Fibroblast of skin of right biceps (primary cell): ENCODE measurements at regions not wholly inside any gene's neighbourhood (a gene's known extent, or its start where the extent isn't known, plus 50 kb on each side); places are given as distances from the start of the nearest gene placed in this dataset.
"Not testable (repeated sequence)": the region's sequence is repeated elsewhere in the genome, so short reads cannot be mapped to it uniquely, and the experiment has no call there.

ENCODE experiments used
- DNase-seq: peaks from one replicate; pipeline ENCODE4 v3.0.0-alpha.2; 2013

DNA sequence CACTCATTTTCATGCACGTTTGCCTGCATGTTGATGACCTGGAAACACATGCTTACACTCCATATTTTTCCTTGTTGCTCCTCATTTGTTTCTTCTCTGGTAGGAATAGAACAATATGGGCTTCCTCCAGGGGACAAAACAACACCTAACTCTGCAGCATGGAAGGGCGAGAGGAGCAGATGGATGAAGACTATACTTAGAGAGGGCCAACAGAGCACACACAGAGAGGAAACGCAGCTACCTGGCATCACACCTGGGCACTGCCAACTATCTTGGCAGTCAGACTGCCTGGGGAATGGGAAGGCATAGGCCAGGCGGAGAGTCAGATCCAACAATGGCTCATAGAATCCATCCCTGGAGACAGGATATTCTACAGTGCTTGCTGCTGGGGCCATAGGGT is 290.9 kb downstream of the CD83 start:
- no peak for DNase-seq

DNA sequence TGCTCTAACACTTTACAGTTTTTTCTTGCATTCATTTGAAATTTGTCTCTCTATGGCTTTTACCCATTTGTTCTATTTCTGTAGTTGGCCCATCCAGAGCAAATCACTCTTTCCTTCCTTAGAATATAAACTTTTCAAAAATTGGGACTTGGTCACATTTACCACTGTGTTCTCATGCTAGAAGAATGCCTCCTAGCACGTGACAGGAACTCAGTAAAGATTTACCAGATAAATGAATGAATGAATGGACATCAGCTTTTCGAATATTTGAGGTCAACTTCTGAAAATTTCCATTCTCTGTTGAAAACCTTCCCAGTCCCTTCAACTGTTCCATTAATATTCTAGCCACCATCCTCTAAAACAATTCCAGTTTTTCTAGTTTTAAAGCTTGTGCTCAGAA is 294.5 kb downstream of the CD83 start:
- DNase-seq = peak; percentile 12

DNA sequence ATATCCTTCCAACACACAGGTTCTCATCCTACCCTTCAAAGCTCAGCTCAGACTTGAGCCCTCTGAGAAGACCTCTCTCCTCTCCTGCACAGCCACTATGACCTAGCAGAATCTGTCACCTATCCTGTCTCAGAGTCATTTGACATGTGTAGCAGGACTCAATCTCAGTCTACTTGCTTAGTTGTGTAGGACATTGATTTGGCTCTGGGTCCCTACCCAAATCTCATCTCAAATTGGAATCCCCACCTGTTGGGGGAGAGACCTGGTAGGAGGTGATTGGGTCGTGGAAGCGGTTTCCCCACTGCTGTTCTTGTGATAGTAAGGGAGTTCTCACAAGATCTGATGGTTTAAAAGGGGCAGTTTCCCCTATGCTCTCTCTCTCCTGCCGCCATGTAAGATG is 297.9 kb downstream of the CD83 start:
- DNase-seq = no peak

DNA sequence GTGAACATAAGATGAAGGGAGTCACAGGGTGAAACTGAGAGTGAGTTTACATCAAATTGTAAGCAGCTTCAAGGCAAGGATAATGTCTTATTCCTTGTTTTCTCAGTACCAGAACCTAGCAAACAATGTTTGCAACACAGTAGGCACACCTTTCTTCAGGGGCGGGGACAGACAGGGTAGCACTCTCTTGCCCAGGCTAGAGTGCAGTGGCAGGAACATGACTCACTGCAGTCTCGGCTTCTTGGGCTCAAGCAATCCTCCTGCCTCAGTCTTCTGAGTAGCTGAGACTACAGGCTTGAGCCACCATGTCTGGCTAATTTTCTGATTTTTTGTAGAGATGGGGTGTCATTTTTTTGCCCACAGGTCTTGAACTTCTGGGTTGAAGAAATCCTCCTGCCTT is 299.8 kb downstream of the CD83 start:
- DNase-seq = no peak

DNA sequence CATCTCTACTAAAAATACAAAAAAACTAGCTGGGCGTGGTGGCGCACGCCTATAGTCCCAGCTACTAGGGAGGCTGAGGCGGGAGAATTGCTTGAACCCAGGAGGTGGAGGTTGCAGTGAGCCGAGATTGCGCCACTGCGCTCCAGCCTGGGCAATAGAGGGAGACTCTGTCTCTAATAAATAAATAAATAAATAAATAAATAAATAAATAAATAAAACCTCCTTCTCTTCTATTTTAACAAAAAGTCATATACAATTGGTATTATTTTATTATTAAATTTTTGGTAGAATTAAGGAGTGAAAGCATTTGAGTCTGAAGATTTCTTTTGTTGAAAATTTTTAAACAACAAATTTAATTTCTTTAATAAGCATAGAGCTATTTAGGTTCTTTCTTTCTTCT is 301.7 kb downstream of the CD83 start:
- not testable (repeated sequence) for DNase-seq

DNA sequence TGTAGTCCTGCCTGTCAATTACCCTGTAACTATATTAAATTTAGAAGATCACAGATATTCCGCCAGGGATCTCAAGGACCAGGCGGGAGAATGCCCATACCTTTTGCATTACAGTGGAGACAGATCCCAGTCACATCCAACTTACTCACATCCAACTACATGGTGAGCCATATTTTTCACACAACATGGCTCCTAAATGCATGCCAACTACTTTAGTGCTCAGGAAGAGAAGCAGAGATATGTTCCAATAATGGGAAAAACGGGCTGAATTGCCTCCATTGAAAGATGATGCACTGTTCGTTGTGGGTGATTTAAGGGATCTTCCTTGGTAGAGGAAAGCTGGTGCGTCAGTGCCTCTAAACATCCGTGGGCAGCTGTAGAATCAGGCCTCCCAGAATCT is 304.5 kb downstream of the CD83 start:
- DNase-seq = no peak

DNA sequence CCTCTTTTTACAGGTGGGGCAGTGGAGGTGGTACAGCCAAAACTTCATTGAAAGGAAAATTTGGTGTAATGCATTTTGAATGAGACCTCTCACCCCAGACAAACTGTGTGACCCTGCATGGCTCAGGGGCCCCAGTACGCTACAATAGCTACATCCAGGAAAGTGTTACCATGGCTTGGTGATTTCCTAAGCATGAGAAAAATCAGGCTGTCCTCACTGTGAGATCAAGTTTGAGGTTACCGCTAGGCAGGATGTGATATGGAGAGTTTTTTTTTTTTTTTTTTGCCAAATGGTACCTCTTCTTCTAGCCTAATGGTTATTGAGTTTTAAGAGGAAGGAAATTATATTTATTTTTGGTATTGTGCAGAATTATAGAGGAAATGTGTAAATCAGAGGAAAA is 305.3 kb downstream of the CD83 start:
- DNase-seq = no peak

DNA sequence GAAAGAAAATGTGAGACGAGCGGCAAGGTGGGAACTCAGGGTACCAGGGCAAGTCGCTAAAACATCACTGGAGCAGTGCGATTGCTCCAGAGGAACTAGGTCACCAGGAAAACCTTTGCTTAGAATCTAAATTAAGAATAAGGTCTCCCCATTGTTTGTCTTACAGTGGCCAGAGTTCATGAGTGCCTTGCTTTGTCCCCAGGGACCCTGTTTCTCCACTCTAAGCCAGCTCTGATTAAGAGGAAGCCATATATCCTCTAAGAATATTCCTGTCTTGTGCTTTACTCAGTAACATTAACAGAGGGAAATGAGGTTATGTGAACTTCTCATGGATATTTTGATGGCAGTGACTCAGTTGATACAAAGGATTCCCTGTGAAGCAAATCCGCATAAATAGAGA is 305.8 kb downstream of the CD83 start:
- peak; percentile 22 for DNase-seq

DNA sequence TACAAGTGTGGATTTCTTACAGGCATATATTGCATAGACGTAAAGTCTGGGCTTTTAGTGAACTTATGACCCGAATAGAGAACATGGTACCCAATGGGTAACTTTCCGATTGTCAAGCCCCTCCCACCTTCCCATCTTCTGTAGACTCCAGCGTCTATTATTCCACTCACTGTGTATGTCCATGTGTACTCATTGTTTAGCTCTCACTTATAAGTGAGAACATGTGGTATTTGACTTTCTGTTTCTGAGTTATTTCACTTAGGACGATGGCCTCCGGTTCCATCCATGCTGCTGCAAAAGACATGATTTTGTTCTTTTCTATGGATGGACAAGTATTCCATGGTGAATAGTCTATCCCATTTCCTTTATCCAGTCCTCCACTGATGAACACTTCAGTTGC is 306.4 kb downstream of the CD83 start:
- no peak for DNase-seq

DNA sequence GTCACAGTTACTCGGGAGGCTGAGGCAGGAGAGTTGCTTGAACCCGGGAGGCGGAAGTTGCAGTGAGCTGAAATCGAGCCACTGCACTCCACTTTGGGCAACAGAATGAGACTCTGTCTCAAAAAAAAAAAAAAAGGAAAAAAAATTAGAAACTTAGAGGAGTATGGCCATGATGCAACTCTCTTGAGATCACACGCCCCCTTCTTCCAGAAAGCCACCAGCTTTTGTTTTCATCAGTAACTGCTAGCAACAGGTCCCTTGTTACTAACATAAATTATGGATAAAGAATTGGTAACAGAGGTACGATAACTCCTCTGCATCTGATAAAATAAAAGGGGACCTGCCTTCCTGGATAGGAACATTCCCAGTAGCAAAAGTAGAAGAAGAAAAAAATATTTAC is 308.2 kb downstream of the CD83 start:
- DNase-seq = no peak

DNA sequence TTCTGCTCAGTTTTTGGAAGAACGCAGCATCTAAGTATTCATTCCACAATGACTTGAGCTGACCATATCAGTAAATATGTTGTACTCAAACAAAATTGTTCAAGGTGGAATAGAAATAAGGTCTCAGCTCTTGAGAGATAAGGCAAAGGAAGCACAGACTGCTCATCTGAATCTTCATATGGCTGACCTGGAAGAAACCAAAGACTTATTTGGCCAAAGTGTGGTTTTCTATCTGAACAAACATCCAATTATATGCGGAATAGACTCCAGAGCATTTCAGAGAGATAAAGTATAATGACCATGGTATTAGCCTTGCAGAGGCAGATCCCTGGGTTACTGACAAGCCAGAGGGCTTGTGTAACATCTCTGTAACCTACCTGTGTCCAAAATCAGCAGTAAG is 308.7 kb downstream of the CD83 start:
- DNase-seq = no peak

DNA sequence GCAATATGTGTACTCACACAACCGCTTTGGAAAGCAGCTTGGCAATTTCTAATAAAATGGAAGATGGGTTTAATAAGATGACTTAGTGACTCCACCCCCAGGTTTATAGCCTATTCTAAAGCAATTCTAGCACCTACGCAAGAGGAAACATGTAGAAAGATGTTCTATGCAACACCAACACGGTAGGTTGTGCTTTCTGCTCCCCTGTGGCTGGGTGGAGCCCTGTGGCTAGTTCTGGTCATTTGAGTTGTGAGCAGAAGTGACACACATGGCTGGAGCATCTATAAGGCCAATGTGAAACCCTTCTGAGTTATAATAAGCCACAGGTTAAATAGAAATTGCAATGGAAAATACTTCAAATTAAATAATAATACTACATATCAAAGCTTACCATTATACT is 310.7 kb downstream of the CD83 start:
- no peak for DNase-seq

DNA sequence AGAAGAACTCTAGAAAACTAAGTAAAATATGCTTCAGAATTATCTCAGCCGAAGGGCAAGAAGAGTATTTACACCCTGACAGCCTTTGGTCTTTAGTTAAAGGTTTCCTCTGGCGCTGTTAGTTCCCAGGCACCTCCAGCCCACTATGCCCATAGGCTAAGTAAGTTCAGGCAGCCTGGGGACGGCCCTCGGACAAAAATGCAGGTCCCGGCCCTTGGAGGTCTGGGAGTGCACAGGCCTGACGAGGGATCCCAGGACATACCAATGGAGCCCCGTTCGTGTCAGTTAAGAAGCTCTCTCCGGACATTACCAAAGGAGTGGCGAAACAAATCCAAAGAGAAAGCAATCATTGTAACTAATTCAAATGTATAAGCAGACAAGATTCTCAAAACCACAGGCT is 311.8 kb downstream of the CD83 start:
- DNase-seq = no peak

DNA sequence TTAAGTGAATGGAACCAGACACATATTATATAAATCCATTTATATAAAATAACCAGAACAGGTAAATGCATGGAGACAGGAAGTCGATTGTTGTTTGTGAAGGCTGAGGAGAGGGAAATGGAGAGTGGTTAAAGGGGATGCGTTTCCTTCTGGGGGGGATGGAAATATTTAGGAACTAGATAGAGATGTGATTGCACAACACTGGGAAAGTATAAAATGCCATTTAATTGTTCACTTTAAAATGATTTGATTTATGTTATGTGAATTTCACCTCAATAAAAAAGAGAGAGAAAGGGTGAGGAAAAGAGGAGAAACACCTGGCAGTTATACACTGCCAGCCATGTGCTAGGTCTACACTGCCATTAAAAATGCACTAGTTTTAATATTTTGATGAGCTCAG is 312.6 kb downstream of the CD83 start:
- no peak for DNase-seq

DNA sequence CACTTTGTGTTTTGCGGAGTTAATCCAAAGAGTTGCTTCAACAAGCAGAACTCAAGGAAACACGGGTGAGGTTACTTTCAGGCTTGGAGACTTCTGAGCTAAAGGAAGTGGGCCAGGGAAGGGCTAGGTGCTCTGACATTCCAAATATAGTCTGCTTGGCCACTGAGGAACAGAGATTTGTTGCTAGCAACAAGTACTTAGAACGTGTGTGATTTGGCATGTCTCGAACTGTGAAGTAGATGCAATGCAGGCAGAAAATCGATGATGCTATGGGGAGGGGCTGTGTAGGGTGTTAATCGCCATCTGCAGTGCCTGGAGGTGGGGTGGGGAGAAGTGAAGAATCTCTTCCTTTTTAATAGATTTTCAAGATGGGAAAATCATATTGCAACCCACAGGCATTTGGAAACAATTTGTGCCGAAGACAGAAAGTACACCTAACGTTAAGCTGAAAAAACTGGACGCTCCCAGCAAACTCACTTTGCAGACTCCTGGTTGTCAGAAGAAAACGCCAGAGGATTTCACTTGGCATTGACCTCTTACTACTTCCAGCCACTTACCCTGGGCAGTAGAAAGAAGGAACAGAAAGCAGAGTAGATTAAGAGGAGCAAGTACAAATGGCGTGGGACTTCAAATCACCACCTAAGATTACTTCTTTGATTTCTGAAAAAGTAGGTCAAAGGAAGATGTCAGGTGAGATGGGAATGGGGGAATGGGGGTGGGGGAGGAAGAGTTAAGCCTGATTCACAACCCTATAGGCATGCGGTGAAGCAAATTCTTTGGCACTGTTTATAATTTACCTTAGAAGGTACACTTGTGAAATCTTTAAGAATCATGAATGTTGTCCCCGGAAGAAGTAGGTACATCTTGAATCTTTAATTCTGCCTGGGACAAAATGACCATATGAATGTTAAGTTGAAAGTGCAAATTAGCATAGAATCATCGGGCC is 314.1 kb downstream of the CD83 start:
- DNase-seq = no peak

DNA sequence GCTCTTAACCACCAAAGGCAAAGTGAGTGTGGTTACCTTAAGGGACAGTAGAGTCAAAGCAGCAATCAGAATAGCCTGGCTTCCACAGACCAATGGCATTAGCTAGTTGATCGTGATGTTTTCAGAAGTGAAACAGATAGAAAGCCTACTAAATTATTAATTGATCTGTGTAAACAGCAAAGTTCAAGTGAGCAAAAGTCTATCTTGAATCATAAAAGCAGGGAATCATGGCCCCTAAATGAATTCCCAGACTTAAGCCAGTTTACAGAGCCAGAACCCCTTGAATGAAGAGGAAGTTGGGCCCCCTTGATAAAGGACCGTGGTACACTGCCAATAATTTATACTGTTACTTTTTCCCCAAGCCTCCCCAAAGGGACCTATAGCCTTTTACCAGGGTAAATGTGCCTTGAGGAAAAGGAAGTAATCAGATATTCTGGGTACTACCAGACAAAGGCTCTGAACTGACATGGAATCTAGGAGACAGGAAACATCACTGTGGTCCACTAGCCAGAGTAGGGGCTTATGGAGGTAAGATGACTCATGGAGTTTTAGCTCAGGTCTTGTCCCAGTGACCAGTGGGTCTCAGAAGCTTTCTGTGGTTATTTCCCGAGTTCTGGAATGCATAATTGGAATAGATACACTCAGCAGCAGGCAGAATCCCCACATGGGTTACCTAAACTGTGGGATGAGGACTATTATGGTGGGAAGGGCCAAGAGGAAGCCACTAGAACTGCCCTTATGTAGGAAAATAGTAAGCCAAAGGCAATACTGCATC is 317.5 kb downstream of the CD83 start:
- peak; percentile 69 for DNase-seq

DNA sequence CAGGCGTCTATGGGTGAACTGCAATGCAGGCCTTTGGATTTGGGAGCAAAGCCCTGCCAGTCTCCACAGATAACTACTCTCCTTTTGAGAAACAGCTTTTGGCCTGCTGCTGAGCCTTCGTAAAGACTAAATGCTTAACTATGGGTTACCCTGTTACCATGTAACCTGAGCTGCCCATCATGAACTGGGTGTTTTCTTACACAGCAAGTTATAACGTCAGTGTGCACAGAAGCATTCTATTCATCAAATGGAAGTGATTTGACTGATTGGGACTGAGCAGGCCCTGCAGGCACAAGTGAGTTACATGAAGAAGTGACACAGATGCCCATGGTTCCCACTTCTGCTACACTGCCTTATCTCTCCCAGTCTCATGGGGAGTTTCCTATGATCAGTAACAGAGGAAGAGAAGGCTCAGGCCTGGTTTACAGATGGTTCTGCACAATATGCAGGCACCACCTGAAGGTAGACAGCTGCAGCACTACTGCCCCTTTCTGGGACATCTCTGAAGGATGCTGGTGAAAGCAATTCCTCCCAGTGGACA is 319.1 kb downstream of the CD83 start:
- DNase-seq = no peak

DNA sequence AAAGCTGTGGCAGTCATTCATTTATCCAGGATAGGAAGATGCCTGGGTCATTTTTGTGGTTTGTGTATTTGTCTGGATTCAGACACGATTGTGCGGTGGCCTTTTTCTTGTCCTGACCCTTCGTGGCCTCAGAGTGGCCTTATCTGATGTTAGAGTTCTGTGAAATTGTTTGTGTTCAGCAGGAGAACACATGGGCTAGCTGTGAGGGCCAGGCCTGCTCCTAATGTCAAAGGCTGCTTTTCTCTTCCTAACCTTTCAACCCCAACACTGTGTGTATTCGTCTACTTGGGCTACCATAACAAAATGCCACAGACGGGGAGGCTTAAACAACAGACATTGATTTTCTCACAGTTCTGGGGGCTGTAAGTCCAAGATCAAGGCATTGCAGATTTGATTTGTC is 321.8 kb downstream of the CD83 start:
- no peak for DNase-seq

DNA sequence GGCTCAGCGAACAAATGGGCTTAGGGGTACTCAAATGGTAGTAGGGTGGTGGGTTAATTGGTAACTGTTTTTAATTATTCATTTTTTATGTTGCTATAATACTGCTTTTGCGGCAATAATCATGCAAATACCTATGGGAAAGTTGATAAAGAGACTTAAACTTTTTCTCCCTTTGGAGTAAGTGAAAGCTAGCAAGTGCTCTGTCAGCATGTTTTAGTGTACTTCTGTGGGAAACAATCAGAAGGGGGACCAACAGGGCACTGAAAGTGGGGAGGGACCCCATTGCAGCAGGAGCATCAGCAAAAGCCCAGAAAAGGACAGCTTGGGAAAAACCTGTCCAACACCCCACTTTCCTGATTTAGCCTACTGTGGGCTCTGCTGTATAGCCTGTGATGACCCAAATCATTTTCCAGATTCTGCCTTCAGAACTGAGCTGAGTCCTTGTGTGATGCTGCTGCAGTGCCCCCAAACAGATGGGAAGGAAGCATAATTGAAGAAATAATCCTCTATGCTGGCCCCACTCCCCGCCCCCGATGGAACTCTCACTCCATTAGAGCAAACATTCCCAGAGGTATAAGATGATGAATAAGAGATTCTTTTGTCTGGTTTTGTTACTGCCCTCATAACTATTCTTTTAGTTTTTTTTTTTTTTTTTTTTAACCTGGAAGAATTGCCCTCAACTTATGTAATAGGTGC is 322.8 kb downstream of the CD83 start:
- DNase-seq = peak; percentile 70

DNA sequence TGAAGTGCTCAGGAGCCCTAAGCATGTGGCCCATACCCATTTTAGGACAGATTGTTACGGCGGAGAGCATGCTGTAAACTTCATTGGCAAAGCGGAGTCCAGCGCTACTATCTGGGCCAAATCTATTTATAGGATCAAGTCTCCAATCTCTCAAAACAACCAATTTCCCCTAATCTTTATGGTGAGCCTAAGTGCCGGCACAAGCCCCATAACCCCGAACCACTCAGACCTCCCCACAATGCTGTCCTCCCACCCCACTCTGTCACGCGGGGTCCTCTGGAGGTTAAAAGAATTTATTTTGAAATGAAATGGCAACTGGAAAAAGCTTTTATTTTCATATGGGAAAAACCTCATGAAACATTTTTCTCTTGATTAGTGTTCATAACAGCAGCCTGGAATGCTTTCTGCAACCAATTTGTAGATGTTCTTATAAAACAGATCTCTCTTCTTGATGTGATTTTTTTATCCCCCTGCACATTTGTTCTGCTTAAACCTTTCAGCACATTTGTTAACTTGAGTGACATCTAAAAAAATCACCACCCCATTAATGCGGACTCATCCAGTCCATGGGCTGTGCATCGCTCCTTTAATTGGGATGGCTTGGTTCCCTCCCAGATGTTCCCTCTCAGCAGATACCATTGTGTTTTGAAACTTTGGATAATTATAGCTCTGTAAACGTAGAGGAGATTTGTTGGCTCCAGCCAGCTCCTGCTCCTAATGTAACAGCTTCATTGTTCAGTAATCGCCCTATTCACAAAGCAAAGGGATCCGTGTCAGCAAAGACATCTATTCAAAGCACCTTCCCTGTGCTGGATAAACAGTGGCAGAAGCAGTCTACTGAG is 323.6 kb downstream of the CD83 start:
- DNase-seq = peak; percentile 59

DNA sequence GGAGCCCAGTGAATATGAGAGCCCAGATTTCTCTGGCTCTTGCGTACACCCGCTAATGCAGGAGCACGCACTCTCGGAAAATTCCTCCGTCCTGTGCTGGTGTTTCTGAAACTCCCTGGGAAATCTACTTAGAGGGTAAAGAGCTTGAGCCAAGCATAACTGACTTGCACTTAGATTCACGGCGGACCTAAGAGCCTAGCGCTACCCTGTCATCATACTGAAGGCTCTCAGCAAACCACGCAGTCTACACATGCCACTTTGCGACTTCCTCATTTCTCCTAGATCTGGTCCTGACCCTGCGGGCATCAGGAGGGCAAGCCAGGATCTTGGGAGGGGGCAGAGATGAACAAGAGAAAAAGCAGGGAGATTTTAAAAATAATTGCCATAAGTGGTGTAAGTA is 324.7 kb downstream of the CD83 start:
- no peak for DNase-seq

DNA sequence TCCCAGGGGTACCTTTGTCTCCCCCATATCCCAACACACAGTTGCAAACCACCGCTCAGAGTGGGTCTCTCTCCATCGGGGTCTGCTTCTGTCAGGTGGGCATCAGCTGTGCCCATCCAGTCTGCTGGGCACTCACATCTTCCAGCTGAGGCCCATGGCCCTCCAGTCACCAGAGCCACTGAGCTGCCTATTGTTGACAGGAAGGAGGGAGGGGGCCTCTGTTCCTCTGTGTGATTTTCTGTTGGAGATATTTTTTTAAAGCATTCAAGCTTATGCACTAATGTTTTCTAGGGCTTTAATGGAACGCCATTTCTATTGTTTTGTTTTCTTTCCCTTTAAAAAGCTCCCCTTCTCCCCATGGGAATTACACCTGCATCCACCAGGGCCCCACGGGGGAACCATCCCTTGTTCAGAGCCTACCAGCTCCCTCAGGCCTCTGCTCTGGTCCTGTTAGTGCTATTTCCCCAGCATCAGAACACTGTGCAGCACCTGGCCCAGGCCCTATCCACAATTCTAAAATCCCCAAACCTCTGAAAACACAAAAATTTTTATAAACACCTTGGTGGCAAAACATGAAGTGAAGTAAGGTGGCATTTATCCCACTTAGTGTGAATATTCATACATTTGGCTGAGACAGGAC is 326.2 kb downstream of the CD83 start:
- no peak for DNase-seq
